ENCODE measurements at regions not wholly inside any gene's neighbourhood (a gene's known extent, or its start where the extent isn't known, plus 50 kb on each side); places are given as distances from the start of the nearest gene placed in this dataset.

GRCh38 chrX:121349263-121349662, 301.9 kb downstream of the GLUD2 start:
- TF ChIP-seq CTCF (conservative IDR thresholded peaks at IDR 0.05 in 1 of 2, IDR thresholded peaks at IDR 0.05 in 1 of 2; ENCODE audit: extremely low read depth in 1 of 2, insufficient read depth in 1 of 2, low read depth in 1 of 2, low read length in 2 of 2) (no peak), EZH2 (IDR thresholded peaks at IDR 0.05; ENCODE audit: borderline replicate concordance, low read length) (no peak)

All from mammary epithelial cell (primary cell).